NCI-H1105 (cell line): ENCODE measurements at regions not wholly inside any gene's neighbourhood (a gene's known extent, or its start where the extent isn't known, plus 50 kb on each side); places are given as distances from the start of the nearest gene placed in this dataset.

Experiments
- DNase-seq: peaks from one replicate; lab custom pipeline; 2025; lab: John Stamatoyannopoulos, UW

GRCh38 chr9:86529496-86530275, 175.5 kb upstream of the TUT7 start:
- DNase-seq = no peak

DNA sequence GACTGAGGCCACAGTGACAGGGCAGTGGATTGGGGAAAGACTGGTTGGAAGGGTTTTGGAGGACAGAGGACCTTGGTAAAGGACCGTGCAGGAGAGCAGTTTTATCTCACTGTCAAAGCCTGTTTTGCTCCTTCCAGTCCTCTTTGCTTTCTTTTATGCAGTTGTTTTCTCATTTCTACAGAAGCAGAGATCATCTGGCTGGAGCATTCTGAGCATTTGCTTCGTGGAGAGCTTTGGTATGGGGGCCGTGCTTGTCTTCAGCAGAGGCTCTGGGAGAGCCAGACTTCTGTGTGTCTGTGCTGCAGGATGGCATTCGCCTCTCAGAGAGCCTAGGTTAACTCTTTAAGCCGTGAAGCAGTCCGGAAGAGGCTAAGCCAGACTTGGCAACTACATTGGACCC, 171.8 kb upstream of the TUT7 start:
- no peak for DNase-seq

- no peak for DNase-seq
Measured at GRCh38 chr9:86525182-86525581, 171.0 kb upstream of the TUT7 start.

DNA sequence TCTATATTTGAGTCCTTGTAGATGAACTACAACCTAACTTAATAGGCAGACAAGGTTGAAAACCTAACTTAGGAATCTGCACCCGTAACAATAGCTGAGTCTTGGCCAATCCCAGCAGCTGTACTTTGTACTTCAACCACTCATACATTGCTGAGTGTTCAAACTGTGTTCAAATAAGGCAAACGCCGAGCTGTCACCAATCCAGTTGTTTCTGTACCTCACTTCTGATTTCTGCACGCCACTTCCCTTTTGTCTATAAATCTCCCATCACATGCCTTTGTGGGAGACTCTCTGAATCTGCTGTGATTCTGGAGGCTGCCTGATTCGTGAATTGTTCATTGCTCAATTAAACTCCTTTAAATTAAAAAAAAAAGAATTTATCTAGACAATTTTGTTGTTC, 167.8 kb upstream of the TUT7 start:
- DNase-seq = no peak

DNA sequence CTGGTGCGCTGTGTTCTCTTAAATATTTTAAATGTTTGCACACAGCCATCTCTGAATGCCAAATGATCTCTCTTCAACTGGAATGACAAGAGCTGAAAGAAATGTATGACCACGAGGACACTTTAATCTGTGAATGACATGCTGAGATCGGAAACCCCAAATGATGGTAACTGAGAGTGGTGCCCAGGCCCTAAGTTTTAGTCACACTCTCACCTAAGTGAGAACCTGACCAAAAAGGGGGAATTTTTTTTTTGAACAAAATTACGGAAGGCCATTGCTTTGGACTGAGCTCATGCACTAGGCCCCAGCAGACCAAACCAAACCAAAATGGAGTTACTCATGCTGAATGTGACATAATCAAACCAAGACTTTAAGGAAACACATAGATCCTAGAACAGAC, 167.1 kb upstream of the TUT7 start:
- DNase-seq = no peak

- no peak for DNase-seq
Measured at GRCh38 chr9:86519066-86519615, 164.9 kb upstream of the TUT7 start.

DNA sequence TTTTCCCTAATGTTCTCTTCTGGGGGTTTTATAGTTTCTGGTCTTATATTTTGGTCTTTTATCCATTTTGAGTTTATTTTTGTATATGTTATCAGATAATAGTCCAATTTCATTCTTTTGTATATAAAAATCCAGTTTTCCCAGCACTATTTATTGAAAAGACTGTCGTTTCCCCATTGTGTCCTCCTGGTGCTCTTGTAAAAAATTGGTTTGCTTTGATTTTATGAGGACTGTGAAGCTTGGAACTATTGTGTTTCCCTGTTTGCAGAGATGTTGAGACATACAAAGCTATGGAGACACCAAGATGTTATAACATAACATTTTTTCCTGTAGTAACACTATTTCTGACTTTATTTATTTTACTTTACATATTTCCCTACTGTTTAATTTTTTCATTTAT, 163.3 kb upstream of the TUT7 start:
- DNase-seq = no peak

DNA sequence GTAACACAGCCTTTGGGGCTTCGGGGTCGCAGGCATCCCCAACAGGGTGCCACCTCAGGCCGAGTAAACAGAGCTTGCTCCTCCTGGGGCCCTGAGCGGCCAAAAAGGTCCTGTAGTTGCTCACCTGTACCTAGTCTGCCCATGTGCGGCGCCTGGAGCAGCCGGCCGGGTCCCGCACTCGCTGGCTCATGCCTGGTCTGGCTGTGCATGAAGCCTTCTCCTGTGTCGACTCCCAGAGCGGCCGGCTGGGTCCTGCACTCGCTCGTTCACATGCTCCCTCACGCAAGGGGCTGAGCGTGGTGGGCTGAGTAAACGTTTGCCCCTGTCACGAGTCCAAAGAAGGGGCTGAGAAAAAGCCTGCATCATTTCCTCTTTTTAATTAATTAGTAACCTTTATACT, 162.4 kb upstream of the TUT7 start:
- DNase-seq = no peak

DNA sequence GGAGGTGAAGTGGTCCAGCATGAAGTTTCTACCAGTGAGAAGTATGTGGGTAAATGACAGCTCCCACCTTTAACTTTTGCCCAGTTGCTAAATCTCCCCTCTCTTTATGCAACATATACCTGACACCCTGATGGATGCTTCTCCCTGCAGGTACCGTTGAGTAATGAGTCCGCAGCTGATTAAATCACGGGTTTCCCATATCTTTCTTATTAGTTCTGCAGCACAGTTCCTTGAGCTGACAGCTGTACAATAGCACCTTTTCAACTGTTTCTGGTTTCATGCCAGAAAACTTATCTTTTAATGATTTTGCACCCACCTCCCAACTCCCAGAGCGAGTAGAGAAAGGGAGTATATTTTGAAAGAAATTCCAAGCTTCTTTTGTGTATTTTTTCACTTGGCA, 161.0 kb upstream of the TUT7 start:
- DNase-seq = no peak

- DNase-seq = no peak
Measured at GRCh38 chr9:86513429-86513828, 159.2 kb upstream of the TUT7 start.

- DNase-seq = no peak
Measured at GRCh38 chr9:86512929-86513328, 158.7 kb upstream of the TUT7 start.

- DNase-seq = peak; percentile 63
Measured at GRCh38 chr9:86511614-86512360, 157.6 kb upstream of the TUT7 start.

GRCh38 chr9:86508208-86508903, 154.1 kb upstream of the TUT7 start:
- no peak for DNase-seq

DNA sequence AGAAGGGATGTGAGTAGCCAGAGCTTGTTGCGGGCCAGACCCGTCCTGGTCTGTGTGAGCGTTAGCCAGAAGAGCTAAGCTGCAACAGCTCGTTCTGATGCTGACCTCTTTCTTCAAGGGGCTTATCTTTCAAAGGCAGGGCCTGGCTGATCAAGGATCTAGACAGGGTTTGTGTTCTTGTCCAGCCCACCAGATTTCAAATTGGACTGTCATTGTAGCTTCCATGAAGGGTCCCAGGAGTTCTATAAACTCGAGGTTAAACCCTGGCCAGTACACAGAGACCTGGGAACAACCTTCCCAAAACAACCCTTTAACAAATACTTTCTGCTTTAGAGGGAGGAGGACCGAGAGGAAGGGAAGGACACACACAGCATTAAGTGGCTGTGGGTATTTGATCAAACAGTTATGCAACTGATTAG, 153.0 kb upstream of the TUT7 start:
- DNase-seq = no peak

DNA sequence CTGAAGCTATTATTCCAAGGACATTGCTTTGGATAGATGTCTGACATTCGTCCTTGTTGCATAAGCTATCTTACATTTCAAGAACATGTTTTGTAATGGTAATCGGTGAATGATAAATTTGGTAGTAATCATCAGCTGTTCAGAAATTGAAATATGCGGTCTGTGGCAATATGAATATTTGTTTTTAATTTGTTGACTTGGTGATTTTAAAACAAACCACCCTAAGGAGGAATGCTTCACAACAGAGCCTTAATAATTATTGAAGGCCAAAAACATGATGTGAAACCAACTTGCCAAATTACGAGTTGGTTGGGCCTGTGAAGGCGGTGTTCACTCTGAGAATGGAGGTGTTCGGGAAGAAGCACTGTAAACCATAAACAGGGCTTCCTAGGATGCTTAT, 149.7 kb upstream of the TUT7 start:
- no peak for DNase-seq

GRCh38 chr9:86503314-86503713, 149.1 kb upstream of the TUT7 start:
- no peak for DNase-seq

GRCh38 chr9:86500667-86501435, 146.6 kb upstream of the TUT7 start:
- no peak for DNase-seq

GRCh38 chr9:86500031-86500430, 145.8 kb upstream of the TUT7 start:
- no peak for DNase-seq

- no peak for DNase-seq
Measured at GRCh38 chr9:86494644-86495111, 140.5 kb upstream of the TUT7 start.

DNA sequence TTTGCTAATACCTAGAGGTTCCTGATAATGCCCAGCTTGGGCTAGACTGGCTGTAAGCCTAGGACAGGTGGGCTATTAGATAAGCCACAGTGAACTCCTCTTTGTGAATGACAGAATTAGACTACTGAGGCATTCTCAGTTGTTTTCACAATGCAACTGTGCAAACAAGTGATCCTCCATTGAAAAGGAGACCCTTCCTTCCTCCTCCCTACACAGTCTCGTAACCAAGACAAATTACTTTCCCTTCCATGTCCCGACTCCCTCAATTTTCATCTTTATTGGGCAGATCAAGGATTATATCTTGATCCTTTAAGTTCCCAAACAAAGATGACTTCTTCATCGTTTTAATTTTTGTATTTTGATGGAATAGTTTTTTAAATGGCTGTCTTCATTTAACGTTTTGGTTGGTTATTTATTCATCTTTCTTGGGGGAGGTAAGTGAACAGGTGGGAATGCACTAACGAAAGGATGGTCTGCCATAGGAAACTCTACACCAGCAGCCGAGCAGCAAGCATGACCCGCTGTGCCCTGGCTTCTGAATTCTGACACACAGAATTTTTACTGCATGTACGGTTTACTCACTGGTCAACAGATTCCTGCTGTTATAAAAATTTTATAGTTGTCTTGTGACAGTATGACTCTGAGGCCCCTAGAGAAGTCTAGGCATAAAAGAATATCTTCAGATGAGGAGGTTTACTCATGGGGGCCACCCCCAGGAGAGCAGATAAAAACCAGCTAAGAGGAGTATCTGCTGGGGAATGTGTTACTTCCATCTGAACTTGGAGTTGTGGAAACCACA, 137.5 kb upstream of the TUT7 start:
- no peak for DNase-seq

DNA sequence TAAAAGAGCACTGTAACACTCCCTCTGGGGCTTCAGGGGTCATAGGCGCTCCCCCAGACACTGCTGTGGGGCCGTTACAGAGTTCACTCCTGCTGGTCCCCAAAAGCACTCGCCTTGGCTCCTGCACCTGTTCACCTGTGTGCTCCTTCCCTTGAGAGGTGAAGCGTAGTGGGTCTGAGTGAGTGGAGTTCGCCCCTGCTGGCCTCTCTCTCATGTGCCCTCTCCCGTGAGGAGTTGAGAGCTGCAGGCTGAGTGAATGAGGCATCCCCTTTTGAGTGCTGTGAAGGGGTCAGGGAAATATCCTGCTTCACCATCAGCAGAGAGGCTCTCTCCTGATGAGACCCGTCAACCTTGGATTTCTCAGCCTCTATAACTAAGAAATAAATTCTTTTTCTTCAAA, 134.6 kb upstream of the TUT7 start:
- DNase-seq = no peak
